RWPE2 (cell line): ENCODE measurements at regions not wholly inside any gene's neighbourhood (a gene's known extent, or its start where the extent isn't known, plus 50 kb on each side); places are given as distances from the start of the nearest gene placed in this dataset.
"Not testable (repeated sequence)": the region's sequence is repeated elsewhere in the genome, so short reads cannot be mapped to it uniquely, and the experiment has no call there.

Experiments
- ATAC-seq: fragments of 200-7000 bp; cut with Tn5 transposase; 3 replicates; pipeline ENCODE4 v1.9.1; 2021; ENCODE audit warnings: low read depth
- DNase-seq: peaks from one replicate; pipeline ENCODE4 v3.0.0-alpha.2; 2020; ENCODE audit warnings: low spot score
- H3K27ac ChIP-seq: fragments of 450-650 bp; 2 replicates; pipeline ENCODE4 v1.5.1; 2017; ENCODE audit warnings: mild to moderate bottlenecking; ENCODE audit not compliant: poor library complexity, severe bottlenecking
- H3K27me3 ChIP-seq: fragments of 250-450 bp; sonication (Bioruptor Pico); 2 replicates; pipeline ENCODE4 v1.5.1; 2021; ENCODE audit warnings: mild to moderate bottlenecking, moderate library complexity; ENCODE audit not compliant: insufficient read depth, poor library complexity, severe bottlenecking
- H3K36me3 ChIP-seq: fragments of 250-450 bp; sonication (Bioruptor Pico); 2 replicates; pipeline ENCODE4 v1.5.1; 2020; ENCODE audit warnings: low read depth, mild to moderate bottlenecking, moderate library complexity
- H3K4me1 ChIP-seq: fragments of 250-450 bp; sonication (Bioruptor Pico); 2 replicates; pipeline ENCODE4 v1.5.1; 2021; ENCODE audit warnings: mild to moderate bottlenecking, moderate library complexity; ENCODE audit not compliant: insufficient read depth, poor library complexity, severe bottlenecking
- H3K4me3 ChIP-seq: fragments of 250-450 bp; sonication (Bioruptor Pico); 2 replicates; pipeline ENCODE4 v1.5.1; 2021; ENCODE audit warnings: mild to moderate bottlenecking, moderate library complexity; ENCODE audit not compliant: severe bottlenecking
- H3K9me3 ChIP-seq: fragments of 250-450 bp; sonication (Bioruptor Pico); 2 replicates; pipeline ENCODE4 v1.5.1; 2021; ENCODE audit warnings: mild to moderate bottlenecking, moderate library complexity; ENCODE audit not compliant: severe bottlenecking
- CTCF ChIP-seq: fragments of 450-650 bp; IDR thresholded peaks from one replicate; pipeline ENCODE4 v1.5.1; 2017; ENCODE audit warnings: mild to moderate bottlenecking, moderate library complexity; ENCODE audit not compliant: poor library complexity, severe bottlenecking

- no peak overlapping the region for H3K27ac ChIP-seq
- no peaks in the 10 kb centered on the region for H3K4me1 ChIP-seq
- no peak for TF ChIP-seq CTCF
- DNase-seq (no peak), ATAC-seq (no peak)
- H3K9me3 ChIP-seq = no peaks in the 10 kb centered on the region
- H3K27me3 ChIP-seq = no peaks in the 10 kb centered on the region
- H3K4me3 ChIP-seq = no peak overlapping the region
- no peaks in the 10 kb centered on the region for H3K36me3 ChIP-seq
Observed at GRCh38 chr4:86472377-86473019, 112.6 kb upstream of the MAPK10 start.

GRCh38 chr4:86478151-86478550, 116.0 kb upstream of the PTPN13 start:
- DNase-seq, H3K4me1 ChIP-seq, H3K36me3 ChIP-seq, H3K9me3 ChIP-seq, H3K4me3 ChIP-seq, H3K27me3 ChIP-seq, H3K27ac ChIP-seq, ATAC-seq: not testable (repeated sequence)

- H3K27me3 ChIP-seq = no peaks in the 10 kb centered on the region
- DNase-seq = no peak
- H3K9me3 ChIP-seq = no peaks in the 10 kb centered on the region
- no peak for TF ChIP-seq CTCF
- no peaks in the 10 kb centered on the region for H3K4me1 ChIP-seq
- H3K27ac ChIP-seq = no peak overlapping the region
- no peaks in the 10 kb centered on the region for H3K36me3 ChIP-seq
- ATAC-seq = no peak
- no peak overlapping the region for H3K4me3 ChIP-seq
Observed at GRCh38 chr4:86481440-86481839, 112.7 kb upstream of the PTPN13 start.

- ATAC-seq (0 out of 3 replicates have a peak, but pooled peaks have one; percentile 38), DNase-seq (no peak)
- no peak for TF ChIP-seq CTCF
- Histone ChIP-seq H3K27me3 (no peaks in the 10 kb centered on the region), H3K4me1 (no peaks in the 10 kb centered on the region), H3K9me3 (no peaks in the 10 kb centered on the region), H3K36me3 (no peaks in the 10 kb centered on the region), H3K4me3 (no peak overlapping the region), H3K27ac (no peak overlapping the region)
Observed at GRCh38 chr4:86482306-86483172, 111.6 kb upstream of the PTPN13 start.

GRCh38 chr4:86483173-86483490, 111.0 kb upstream of the PTPN13 start:
- Histone ChIP-seq H3K36me3 (no peaks in the 10 kb centered on the region), H3K27me3 (no peaks in the 10 kb centered on the region), H3K4me1 (no peaks in the 10 kb centered on the region), H3K9me3 (no peaks in the 10 kb centered on the region), H3K27ac (no peak overlapping the region), H3K4me3 (no peak overlapping the region)
- DNase-seq (no peak), ATAC-seq (no peak)
- TF ChIP-seq CTCF = no peak
